ENCODE measurements at regions not wholly inside any gene's neighbourhood (a gene's known extent, or its start where the extent isn't known, plus 50 kb on each side); places are given as distances from the start of the nearest gene placed in this dataset.

GRCh38 chr2:41698678-41699422 is 349.0 kb upstream of the PKDCC start:
- H3K36me3 ChIP-seq (ENCODE audit: control insufficient read depth, insufficient read depth, low read length), result no peaks in the 10 kb centered on the region
- DNase-seq, result peak in 1 of 2 donors; percentile 11

GRCh38 chr2:41701231-41701630 is 346.6 kb upstream of the PKDCC start:
- H3K4me1 ChIP-seq (ENCODE audit: control insufficient read depth, insufficient read depth, low read length), result peaks cover 3% of the 10 kb centered on the region
- no peaks in the 10 kb centered on the region for H3K36me3 ChIP-seq (ENCODE audit: control insufficient read depth, insufficient read depth, low read length)
- no peak overlapping the region for H3K4me3 ChIP-seq (ENCODE audit: low read length)
- no peak for DNase-seq
- no CpG with 5 or more reads among the region's 3 CpGs for WGBS (ENCODE audit: insufficient coverage, low lambda C conversion rate)
- H3K27me3 ChIP-seq (ENCODE audit: control insufficient read depth, insufficient read depth, low read length), result peaks cover 5% of the 10 kb centered on the region
- H3K9me3 ChIP-seq (ENCODE audit: control insufficient read depth, low read depth, low read length), result no peaks in the 10 kb centered on the region
- H3K27ac ChIP-seq (ENCODE audit: low read length), result no peak overlapping the region

More at GRCh38 chr2:41698678-41699422, 349.0 kb upstream of the PKDCC start:
- H3K4me3 ChIP-seq (ENCODE audit: low read length), result peak overlapping the region; percentile 5
- no peaks in the 10 kb centered on the region for H3K9me3 ChIP-seq (ENCODE audit: control insufficient read depth, low read depth, low read length)
- H3K4me1 ChIP-seq (ENCODE audit: control insufficient read depth, insufficient read depth, low read length), result peaks cover 3% of the 10 kb centered on the region
- WGBS (ENCODE audit: insufficient coverage, low lambda C conversion rate), result no CpG with 5 or more reads among the region's 18 CpGs
- H3K27me3 ChIP-seq (ENCODE audit: control insufficient read depth, insufficient read depth, low read length), result peaks cover 5% of the 10 kb centered on the region
- H3K27ac ChIP-seq (ENCODE audit: low read length), result no peak overlapping the region

DNA sequence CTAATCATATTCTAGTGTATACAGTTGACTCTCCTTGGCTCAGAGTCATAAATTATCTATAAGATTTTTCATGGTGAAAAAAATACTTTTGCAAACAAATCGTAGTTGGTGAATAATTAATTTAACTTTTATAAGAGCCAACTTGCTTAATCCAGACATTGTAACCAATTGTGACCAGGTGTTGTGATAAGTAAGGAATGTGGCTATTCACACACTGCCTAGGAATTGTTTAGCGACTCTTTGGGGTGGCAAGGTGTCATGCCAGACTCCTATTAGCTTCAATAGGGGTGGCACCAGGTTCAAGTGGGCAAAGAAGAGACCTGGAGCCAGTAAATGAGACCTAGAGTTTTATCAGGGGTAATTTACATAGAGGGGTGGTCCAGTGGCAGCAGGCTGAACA is 344.7 kb upstream of the PKDCC start:
- no peak for DNase-seq
- Histone ChIP-seq H3K9me3 (ENCODE audit: control insufficient read depth, low read depth, low read length) (no peaks in the 10 kb centered on the region), H3K36me3 (ENCODE audit: control insufficient read depth, insufficient read depth, low read length) (no peaks in the 10 kb centered on the region), H3K4me3 (ENCODE audit: low read length) (no peak overlapping the region), H3K27me3 (ENCODE audit: control insufficient read depth, insufficient read depth, low read length) (peaks cover 5% of the 10 kb centered on the region), H3K27ac (ENCODE audit: low read length) (no peak overlapping the region), H3K4me1 (ENCODE audit: control insufficient read depth, insufficient read depth, low read length) (peaks cover 3% of the 10 kb centered on the region)
- WGBS (ENCODE audit: insufficient coverage, low lambda C conversion rate), result 67% methylated on average over 1 of the region's 2 CpGs

DNA sequence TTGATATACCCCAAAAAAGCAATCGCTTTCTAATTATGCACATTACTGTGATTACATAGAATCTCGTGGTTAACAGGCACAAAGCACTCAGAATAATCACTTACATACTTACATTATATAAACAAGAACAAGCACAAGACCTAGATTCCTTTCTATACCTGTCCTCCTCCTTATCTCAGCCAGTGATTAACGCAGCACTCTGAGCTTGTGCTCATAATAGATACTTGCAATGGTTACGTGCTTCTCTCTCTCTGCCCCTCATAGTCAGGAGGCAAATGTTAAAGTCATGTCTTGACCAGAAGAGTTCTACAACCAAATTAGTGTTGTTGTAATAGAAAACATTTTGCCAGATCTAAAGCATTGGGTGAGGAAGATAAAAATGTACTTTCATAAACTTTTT is 342.2 kb upstream of the PKDCC start:
- H3K4me1 ChIP-seq (ENCODE audit: control insufficient read depth, insufficient read depth, low read length), result no peaks in the 10 kb centered on the region
- no peak for DNase-seq
- no CpG with 5 or more reads among the region's 4 CpGs for WGBS (ENCODE audit: insufficient coverage, low lambda C conversion rate)
- no peaks in the 10 kb centered on the region for H3K9me3 ChIP-seq (ENCODE audit: control insufficient read depth, low read depth, low read length)
- H3K4me3 ChIP-seq (ENCODE audit: low read length), result no peak overlapping the region
- H3K27ac ChIP-seq (ENCODE audit: low read length), result no peak overlapping the region
- peaks cover 2% of the 10 kb centered on the region for H3K27me3 ChIP-seq (ENCODE audit: control insufficient read depth, insufficient read depth, low read length)
- no peaks in the 10 kb centered on the region for H3K36me3 ChIP-seq (ENCODE audit: control insufficient read depth, insufficient read depth, low read length)

GRCh38 chr2:41706286-41706685 is 341.5 kb upstream of the PKDCC start:
- H3K4me3 ChIP-seq (ENCODE audit: low read length), result no peak overlapping the region
- DNase-seq, result no peak
- no peaks in the 10 kb centered on the region for H3K36me3 ChIP-seq (ENCODE audit: control insufficient read depth, insufficient read depth, low read length)
- no peaks in the 10 kb centered on the region for H3K9me3 ChIP-seq (ENCODE audit: control insufficient read depth, low read depth, low read length)
- peaks cover 2% of the 10 kb centered on the region for H3K27me3 ChIP-seq (ENCODE audit: control insufficient read depth, insufficient read depth, low read length)
- H3K4me1 ChIP-seq (ENCODE audit: control insufficient read depth, insufficient read depth, low read length), result no peaks in the 10 kb centered on the region
- no peak overlapping the region for H3K27ac ChIP-seq (ENCODE audit: low read length)
- WGBS (ENCODE audit: insufficient coverage, low lambda C conversion rate), result 92% methylated on average over 2 of the region's 2 CpGs

GRCh38 chr2:41707790-41708451 is 339.9 kb upstream of the PKDCC start:
- Histone ChIP-seq H3K4me3 (ENCODE audit: low read length) (no peak overlapping the region), H3K27me3 (ENCODE audit: control insufficient read depth, insufficient read depth, low read length) (peaks cover 2% of the 10 kb centered on the region), H3K27ac (ENCODE audit: low read length) (no peak overlapping the region), H3K36me3 (ENCODE audit: control insufficient read depth, insufficient read depth, low read length) (no peaks in the 10 kb centered on the region), H3K9me3 (ENCODE audit: control insufficient read depth, low read depth, low read length) (no peaks in the 10 kb centered on the region), H3K4me1 (ENCODE audit: control insufficient read depth, insufficient read depth, low read length) (no peaks in the 10 kb centered on the region)
- 83% methylated on average over 2 of the region's 10 CpGs for WGBS (ENCODE audit: insufficient coverage, low lambda C conversion rate)
- no peak for DNase-seq

DNA sequence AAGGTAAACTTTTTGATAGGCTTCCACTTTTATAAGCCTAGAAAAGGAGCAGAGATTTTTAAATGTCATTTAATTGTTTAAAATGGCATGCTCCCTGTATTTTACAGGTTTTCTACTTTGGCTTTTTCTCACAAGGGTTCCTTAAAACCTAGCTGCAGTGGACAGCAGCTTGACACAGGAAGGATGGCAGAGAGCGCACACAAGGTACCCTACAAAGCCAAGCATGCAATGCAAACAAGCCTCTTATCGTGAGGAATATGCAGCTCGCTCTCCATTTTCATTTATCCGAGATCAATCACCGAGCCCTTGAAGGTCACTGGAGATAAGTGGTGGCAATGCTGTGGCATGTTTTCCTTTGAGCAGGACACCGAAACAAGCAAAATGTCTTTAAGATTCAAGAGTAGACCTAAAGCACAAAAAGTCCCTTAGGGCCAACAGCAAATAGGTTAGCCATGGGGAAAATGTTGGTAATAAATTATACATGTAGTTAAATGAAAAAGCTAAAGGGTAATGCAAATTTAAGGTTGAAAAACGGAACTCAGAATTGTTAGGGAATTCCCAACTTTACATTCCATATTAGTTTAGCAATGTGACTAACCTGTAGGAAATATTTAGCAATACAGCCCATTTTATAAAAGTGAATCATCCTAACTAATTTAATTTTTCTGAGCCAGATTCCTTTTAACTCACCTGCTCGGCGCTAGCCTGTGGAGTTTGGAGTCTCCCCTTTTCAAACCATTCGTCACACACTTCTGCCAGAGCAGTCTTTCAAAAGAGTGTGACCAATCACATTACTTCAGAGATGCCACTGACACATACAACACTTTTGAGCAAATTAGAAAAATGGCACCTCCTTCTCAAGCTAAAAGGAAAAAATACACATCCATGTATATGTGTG is 337.9 kb upstream of the PKDCC start:
- Histone ChIP-seq H3K27me3 (ENCODE audit: control insufficient read depth, insufficient read depth, low read length) (peaks cover 2% of the 10 kb centered on the region), H3K4me1 (ENCODE audit: control insufficient read depth, insufficient read depth, low read length) (no peaks in the 10 kb centered on the region), H3K9me3 (ENCODE audit: control insufficient read depth, low read depth, low read length) (no peaks in the 10 kb centered on the region), H3K4me3 (ENCODE audit: low read length) (no peak overlapping the region), H3K36me3 (ENCODE audit: control insufficient read depth, insufficient read depth, low read length) (no peaks in the 10 kb centered on the region), H3K27ac (ENCODE audit: low read length) (no peak overlapping the region)
- 87% methylated on average over 3 of the region's 10 CpGs for WGBS (ENCODE audit: insufficient coverage, low lambda C conversion rate)
- no peak for DNase-seq

DNA sequence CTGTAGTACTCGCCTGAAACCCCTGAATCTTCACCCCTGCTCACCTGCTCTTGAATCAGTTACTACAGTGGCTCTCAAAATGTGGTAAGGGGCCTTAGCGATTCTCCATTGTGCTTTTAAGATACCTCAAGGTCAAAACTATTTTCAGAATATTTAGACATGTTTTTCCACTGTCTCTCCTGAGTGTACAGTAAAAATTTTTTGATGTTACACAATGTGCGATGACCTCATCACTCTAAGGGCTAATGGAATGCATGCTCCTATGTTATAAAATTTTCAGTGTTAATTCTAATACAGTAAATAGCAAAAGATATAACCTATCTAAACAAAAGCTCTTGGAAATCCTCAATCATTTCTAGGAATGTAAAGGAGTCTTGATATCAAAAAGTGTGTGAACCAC is 336.9 kb upstream of the PKDCC start:
- no peak for DNase-seq
- no peak overlapping the region for H3K27ac ChIP-seq (ENCODE audit: low read length)
- H3K27me3 ChIP-seq (ENCODE audit: control insufficient read depth, insufficient read depth, low read length), result peaks cover 2% of the 10 kb centered on the region
- H3K36me3 ChIP-seq (ENCODE audit: control insufficient read depth, insufficient read depth, low read length), result no peaks in the 10 kb centered on the region
- no peaks in the 10 kb centered on the region for H3K4me1 ChIP-seq (ENCODE audit: control insufficient read depth, insufficient read depth, low read length)
- WGBS (ENCODE audit: insufficient coverage, low lambda C conversion rate), result no CpG with 5 or more reads among the region's 3 CpGs
- H3K9me3 ChIP-seq (ENCODE audit: control insufficient read depth, low read depth, low read length), result no peaks in the 10 kb centered on the region
- no peak overlapping the region for H3K4me3 ChIP-seq (ENCODE audit: low read length)

- Histone ChIP-seq H3K9me3 (ENCODE audit: control insufficient read depth, low read depth, low read length) (no peaks in the 10 kb centered on the region), H3K4me3 (ENCODE audit: low read length) (no peak overlapping the region), H3K27ac (ENCODE audit: low read length) (no peak overlapping the region), H3K27me3 (ENCODE audit: control insufficient read depth, insufficient read depth, low read length) (peaks cover 2% of the 10 kb centered on the region), H3K36me3 (ENCODE audit: control insufficient read depth, insufficient read depth, low read length) (no peaks in the 10 kb centered on the region), H3K4me1 (ENCODE audit: control insufficient read depth, insufficient read depth, low read length) (no peaks in the 10 kb centered on the region)
- WGBS (ENCODE audit: insufficient coverage, low lambda C conversion rate), result no CpG with 5 or more reads among the region's 2 CpGs
- DNase-seq, result peak in 1 of 2 donors; percentile 25
Measured at GRCh38 chr2:41711736-41712135, 336.1 kb upstream of the PKDCC start.

- Histone ChIP-seq H3K4me3 (ENCODE audit: low read length) (no peak overlapping the region), H3K36me3 (ENCODE audit: control insufficient read depth, insufficient read depth, low read length) (no peaks in the 10 kb centered on the region), H3K9me3 (ENCODE audit: control insufficient read depth, low read depth, low read length) (no peaks in the 10 kb centered on the region), H3K4me1 (ENCODE audit: control insufficient read depth, insufficient read depth, low read length) (no peaks in the 10 kb centered on the region), H3K27ac (ENCODE audit: low read length) (no peak overlapping the region), H3K27me3 (ENCODE audit: control insufficient read depth, insufficient read depth, low read length) (no peaks in the 10 kb centered on the region)
- no CpG with 5 or more reads among the region's 5 CpGs for WGBS (ENCODE audit: insufficient coverage, low lambda C conversion rate)
- DNase-seq, result no peak
Measured at GRCh38 chr2:41716497-41716896, 331.3 kb upstream of the PKDCC start.
